Upper lobe of left lung (tissue), 4 donors: ENCODE measurements at regions not wholly inside any gene's neighbourhood (a gene's known extent, or its start where the extent isn't known, plus 50 kb on each side); places are given as distances from the start of the nearest gene placed in this dataset.

Experiments
- CTCF ChIP-seq, 6 experiments: fragments of 450-650 bp in 4 of 6; fragments of 200-600 bp in 2 of 6; sonication (generic) in 2 of 6; IDR thresholded peaks; one replicate each; pipeline ENCODE4 v1.5.1; 2016 to 2019; ENCODE audit warnings: antibody characterized with exemption in 6 of 6
- EP300 ChIP-seq, 4 donors: sonication (generic); formaldehyde crosslinking; IDR thresholded peaks; one replicate each; pipeline ENCODE4 v1.5.1; 2017; ENCODE audit warnings: antibody characterized with exemption in 4 of 4, control low read depth in 2 of 4
- POLR2AphosphoS5 ChIP-seq, 2 donors: sonication (generic); formaldehyde crosslinking; IDR thresholded peaks; one replicate each; pipeline ENCODE4 v1.5.1; 2017; ENCODE audit warnings: antibody characterized with exemption in 2 of 2

- TF ChIP-seq POLR2AphosphoS5 (IDR thresholded peaks at IDR 0.05), result no peak
- TF ChIP-seq CTCF (IDR thresholded peaks at IDR 0.05), result no peak
- TF ChIP-seq EP300 (IDR thresholded peaks at IDR 0.05), result no peak
Measured at GRCh38 chr1:38584448-38585355, 274.9 kb downstream of the RRAGC start.
